Stimulated activated CD4-positive, alpha-beta T cell treated with anti-CD3 and anti-CD28 coated beads, Interleukin-12 subunit alpha, Interleukin-12 subunit beta, amount 100 ng/mL, for 48 hours (primary cell): ENCODE measurements at regions not wholly inside any gene's neighbourhood (a gene's known extent, or its start where the extent isn't known, plus 50 kb on each side); places are given as distances from the start of the nearest gene placed in this dataset.
"Not testable (repeated sequence)": the region's sequence is repeated elsewhere in the genome, so short reads cannot be mapped to it uniquely, and the experiment has no call there.

Experiments used
- DNase-seq, 3 donors: peaks; one replicate each; pipeline ENCODE4 v3.0.0-alpha.2; 2020; ENCODE audit warnings: low read depth in 2 of 3, low spot score in 1 of 3

DNA sequence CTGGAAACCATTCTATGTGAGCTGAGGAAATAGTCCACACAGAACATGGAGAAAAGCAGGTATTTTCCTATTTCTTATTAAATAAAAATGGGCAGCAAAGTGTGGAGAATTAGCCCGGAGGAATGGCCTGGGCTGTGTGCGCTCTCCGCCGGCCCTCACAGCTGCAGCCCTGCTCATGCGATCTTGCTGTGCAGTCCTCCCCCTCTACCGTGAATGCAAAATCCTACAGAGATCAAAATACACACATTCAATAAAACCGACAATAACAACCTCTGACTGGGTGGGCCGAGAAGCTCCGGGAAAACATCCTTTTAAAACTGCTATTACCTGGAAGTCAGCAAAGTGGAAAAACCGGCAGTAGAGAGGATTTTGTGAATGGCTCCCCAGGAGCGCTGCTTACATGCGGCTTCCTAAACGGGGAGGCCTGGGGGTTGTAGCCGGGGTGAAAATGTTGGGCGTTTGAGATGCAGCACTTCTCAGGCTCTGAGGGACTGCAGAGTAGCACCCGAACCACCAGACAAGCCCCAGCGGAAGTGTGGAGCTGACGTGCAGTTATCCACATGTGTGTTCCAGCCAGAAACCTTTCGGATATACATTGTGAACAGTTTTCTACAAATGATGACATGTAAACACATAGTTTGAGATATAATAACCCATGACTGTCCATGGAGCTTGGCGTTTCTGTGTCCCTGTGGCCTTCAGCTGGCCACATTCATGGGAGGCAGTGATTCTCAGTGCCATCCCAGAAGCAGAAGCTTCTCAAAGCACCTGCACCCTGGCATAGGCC is 94.2 kb upstream of the ALKAL2 start:
- DNase-seq = no peak

DNA sequence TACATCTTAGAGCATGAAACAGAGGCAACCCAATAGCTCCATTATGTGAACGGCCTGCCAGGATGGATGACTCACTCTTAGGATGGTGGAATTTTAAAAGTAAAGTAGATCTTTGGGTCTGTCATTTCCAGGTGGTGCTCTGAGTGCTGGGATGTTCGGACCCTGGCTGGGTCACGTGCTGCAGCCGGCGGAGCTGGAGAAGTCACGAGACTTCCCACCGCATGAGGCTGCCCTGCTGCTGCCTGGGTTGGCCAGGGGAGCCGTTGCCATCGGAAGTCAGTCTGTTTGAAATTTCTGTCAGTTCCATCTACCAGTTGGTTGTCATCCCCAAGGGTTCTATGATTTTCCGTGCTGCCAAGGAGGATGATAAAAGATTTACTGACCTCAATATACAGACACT is 93.3 kb upstream of the ALKAL2 start:
- DNase-seq = no peak

DNA sequence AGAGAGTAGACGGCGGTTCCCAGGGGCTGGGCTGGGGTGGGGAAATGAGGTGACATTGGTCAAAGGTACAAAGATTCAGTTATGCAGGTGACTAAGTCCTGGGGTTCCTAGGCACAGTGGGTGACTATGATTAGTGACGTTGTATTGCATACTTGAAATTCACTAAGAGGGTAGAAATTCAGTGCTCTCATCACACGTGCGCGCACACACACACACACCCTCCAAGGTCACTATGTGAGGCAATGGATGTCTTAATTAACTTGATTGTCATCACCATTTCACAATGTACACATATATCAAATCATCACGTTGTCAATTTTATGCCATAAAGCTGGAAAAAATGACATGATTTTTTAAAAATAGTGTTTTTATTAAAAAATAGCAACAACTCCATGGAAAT is 92.9 kb upstream of the ALKAL2 start:
- no peak for DNase-seq

DNA sequence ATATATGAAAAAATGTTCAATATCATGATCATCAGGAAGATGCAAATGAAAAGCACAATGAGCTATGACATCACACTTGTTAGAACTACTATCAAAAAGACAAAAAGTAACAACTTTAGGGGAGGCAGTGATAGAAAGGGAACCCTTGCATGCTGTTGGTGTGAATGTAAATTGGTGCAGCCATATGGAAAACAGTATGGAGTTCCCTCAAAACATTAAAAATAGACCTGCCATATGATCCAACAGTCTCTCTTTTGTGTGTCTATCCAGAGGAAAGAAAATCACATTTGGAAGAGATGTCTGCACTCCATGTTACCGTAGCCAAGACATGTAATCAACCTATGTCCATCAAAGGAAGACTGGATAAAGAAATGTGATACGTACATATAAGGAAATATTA is 92.3 kb upstream of the ALKAL2 start:
- DNase-seq = no peak

DNA sequence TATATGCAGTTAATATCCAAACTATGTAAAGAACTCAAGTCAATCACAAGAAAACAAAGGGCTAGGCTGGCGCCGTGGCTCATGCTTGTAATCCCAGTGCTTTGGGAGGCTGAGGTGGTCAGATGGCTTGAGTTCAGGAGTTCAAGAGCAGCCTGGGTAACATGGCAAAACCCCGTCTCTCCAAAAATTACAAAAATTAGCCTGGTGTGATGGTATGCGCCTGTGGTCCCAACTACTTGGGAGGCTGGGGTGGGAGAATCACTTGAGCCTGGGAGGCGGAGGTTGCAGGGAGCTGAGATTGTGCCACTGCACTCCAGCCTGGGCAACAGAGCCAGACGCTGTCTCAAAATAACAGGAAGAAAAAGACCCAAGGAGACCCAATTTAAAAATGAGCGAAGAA is 91.9 kb upstream of the ALKAL2 start:
- no peak for DNase-seq

DNA sequence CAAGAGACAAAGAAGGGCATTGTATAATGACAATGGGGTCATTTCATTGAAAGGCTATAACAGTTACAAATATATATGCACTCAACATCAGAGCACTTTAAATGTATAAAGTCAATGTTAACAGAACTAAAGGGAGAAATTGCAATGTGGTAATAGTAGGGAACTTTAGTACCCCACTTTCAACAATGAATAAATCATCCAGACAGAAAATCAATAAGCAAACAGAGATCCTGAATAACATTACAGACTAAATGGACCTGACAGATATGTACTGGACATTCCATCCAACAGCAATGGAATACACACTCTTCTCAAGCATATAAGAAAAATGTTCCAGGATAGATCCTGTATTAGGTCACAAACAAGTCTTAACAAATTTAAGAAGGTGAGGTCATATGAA is 90.5 kb upstream of the ALKAL2 start:
- no peak for DNase-seq

DNA sequence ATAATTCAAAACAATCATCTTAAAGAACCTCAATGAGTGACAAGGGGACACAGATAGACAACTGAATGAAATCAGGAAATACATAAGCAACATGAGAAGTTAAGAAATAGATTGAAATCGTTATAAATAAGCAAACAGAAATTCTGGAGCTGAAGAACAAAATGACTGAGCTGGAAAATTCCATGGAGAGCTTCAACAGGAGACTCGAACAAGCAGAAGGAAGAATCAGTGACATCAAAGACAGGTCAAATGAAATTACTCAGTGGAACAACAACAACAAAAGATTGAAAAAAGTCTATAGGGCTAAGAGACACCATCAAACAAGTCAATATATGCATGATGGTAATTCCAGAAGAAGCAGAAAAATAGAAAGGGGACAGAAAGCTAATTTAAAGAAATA is 89.5 kb upstream of the ALKAL2 start:
- DNase-seq = no peak

DNA sequence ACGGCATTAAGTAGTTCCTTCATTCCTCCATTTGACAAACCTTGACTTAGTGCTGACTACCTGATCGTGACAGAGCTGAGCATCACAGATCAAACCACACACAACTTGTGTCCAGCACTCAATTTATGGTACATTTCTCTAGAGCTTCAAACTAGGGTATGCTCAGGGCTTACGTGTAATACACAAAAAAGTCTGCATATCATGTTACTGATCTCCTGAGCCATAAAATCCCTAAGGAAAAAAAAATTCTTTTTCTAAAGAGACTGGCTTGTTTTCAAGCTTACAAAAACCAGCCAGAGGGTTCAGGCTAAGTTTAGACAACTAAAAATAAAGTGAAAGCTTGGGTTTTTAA is 88.0 kb upstream of the ALKAL2 start:
- no peak for DNase-seq

DNA sequence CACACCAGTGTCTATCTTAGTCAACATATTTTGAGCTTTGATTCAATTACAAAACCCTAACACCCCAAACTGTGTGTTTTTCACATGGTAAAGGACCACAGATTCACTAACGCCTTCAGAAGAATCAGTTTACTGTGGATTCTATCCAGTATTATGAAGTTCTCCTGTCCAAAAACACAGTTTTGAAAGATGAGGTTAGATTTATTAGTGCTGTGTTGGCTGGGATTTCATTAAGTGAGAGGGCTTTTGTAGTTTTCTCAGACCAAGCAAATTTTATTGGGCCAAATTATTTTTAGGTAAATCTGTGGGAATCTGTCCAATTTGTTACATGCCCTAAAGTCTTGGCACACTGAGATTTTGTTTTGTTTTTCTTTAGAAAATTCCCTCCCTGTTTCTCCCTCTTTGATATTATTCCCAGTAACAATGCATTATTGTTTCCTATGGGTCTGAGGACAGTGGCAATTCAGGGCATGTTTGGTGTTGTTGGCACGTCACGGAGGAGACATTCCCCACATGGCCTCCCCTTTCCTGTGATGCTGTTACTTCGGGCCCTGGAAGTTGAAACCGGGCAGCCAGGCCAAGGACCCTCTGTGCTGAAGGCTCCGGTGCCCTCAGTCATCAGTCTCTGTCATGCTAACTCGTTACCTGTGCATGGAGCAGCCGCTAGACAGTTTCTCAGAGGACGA is 87.5 kb upstream of the ALKAL2 start:
- no peak for DNase-seq

DNA sequence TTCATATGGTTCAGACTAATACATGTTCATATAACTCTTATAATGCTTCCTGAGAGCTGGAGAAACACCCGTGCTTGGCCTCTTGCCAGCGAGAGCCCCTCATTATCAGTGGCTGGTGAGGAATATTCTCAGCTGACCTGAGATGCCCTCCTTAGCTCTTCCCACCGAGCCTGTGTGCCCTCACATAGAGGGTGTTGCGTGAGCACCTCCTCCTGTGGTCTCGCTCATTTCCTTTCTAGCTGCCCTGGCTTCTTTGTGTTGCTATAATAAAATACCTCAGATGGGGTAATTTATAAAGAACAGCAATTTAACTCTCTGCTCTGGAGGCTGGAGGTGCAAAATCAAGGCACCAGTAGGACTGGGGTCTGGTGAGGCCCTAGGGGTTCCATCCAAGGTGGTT is 80.5 kb upstream of the ALKAL2 start:
- no peak for DNase-seq

DNA sequence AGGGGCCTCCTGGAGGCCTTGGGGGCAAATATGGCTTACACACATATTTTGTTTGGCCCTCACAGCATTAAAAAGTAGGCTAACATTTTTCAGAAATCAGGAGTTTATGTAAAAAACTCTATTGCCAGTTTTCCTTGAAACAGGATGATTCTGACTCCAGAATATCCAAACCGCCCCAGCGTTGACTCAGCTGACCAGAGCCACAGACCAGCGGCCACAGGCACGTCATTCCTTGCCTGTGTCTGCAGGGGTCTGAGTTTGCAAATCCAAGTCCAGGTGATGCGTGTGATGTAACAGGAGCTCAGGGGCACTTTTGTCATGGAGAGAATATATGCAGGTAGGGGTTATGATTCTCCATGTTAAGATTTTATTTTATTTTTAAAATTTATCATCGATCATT is 79.4 kb upstream of the ALKAL2 start:
- DNase-seq = no peak

DNA sequence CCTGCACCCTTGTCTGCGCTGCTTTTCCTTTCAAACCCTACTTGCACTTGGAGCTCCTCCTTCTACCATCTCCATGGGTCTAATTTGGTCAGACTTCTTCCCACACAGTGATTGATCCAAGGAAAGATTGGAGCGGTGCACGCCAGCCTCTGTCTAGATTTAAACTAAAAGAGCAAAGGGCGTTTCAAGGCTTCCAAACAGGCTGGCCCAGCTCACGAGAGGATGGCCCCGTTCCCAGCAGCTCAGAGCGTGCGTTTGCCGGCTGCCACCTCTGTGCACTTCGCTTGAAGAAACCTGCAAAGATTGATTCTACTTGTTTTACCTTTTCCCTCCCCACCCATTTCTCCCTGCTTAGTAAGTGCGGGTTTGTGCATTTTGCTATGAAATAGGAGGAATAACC is 78.8 kb upstream of the ALKAL2 start:
- no peak for DNase-seq

DNA sequence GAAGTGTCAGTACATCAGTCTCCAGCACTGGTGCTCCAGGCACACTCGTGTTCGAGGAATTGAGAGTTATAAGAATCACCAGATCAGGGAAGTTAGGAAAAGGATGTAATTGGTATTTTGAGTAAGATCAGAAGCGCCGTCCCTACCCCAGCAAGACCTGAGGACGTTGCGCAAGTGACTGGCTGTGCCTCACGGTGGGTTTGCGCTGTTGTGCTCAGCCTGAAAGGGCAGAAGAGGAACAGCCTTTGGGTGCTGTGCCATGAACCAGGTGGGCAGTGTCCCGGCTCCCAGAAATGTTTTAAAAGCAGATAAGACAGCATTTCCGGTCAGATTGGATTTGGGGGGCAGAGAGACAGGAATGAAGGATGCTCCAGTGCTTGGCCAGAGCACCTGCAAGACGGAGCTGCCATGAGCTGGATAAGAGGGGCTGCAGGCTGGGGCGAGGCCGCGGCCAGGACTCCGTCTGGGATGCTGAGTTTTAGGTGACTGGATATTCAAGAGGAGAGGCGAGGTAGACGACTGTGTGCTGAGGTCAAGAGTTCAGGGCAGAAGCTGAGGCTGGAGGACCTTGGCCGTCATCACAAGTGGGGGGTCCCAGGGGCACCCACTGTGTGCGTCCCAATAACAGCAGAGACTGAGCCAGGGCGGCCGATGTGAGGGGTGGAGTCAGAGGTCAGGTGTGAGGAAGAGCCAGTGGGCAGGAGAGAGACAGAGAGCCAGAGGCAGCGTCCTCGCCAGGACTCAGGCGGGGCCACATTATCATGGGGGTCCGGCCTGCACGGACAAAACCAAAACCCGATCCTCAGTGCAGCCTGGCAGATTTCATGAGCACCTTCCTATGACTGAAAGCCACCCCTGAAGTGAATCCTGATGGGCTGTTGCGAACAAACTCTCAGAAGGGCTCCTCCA is 77.7 kb upstream of the ALKAL2 start:
- no peak for DNase-seq

DNA sequence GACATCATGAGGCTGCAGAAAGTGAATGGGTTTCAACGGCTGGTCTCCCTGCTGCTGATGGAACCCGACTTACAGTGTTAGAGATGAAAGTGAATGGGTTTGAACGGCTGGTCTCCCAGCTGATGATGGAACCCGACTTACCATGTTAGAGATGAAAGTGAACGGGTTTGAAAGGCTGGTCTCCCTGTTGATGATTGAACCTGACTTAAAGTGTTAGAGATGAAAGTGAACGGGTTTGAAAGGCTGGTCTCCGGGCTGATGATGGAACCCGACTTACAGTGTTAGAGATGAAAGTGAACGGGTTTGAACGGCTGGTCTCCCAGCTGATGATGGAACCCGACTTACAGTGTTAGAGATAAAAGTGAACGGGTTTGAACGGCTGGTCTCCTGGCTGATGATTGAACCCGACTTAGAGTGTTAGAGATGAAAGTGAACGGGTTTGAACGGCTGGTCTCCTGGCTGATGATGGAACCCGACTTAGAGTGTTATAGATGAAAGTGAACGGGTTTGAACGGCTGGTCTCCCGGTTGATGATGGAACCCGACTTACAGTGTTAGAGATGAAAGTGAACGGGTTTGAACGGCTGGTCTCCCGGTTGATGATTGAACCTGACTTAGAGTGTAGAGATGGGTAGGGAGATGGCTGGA is 76.1 kb upstream of the ALKAL2 start:
- DNase-seq = no peak

DNA sequence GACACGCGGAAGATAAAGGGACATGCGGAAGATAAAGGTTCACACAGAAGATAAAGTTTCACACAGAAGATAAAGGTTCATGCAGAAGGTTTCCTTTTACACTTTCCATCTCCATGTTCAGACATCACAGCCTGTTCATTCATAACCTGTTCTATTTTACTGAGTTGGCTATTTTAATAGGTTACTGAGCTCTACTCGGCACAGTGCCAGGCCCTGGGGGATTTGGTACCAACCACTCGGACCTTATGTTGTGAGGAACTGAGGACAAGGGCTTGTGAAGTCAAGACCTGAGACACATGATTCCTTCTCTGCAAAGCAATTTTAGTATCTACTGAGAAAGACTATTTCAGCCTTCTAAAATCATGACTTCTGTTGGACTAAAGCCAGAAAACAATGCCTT is 75.0 kb upstream of the ALKAL2 start:
- no peak for DNase-seq

DNA sequence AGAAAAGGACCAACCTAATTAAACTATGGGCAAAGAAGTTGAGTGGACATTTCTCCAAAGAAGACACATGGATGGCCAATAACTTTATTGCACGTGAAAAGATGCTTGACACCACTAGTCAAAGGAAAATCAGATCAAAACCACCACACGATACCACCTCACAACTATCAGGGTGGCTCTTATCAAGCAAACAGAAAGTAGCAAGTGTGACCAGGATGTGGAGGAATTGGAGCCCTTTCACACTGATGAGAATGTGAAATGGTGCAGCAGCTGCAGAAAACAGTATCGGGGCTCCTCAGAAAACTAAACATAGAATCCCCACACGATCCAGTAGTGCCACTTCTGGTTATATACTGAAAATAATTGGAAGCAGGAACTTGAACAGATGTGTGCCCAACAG is 72.2 kb upstream of the ALKAL2 start:
- DNase-seq = no peak

DNA sequence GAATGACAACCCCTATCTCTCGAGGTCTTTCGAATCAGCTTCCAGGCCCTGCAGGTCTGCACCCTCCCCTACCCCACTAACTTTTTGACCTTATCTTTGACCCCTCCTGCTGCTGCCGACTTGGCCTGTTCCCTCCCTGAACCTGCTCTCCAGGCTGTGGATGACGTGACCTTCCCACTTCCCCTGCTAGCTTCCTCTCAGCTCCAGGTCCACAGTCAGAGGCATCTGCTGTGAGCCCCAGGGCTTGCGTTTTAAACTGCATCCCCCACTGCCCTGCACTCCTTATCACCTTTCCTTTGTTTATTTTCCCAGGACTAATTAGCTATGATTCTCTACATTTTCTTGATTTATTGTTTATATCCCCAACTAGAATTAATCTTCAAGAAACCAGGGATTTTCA is 71.2 kb upstream of the ALKAL2 start:
- DNase-seq = no peak

DNA sequence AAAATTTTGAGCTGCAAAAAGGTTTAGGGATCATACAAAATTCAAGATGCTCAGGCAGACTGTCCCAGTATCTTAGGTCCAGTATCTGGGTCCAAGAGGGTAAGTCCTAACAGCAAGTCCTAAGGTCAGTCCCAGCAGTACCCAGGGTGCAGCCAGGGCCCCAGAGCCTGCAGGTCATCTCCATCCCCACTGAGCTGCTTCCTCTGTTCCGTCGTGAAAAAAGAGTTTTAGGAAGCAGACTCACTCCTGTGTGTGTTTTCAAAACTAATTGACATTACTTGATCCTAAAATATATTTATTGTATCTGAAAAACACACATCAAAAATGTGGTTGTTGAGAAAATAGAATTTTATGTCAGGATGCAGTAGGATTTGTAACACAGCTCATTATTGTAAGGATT is 69.9 kb upstream of the ALKAL2 start:
- no peak for DNase-seq

DNA sequence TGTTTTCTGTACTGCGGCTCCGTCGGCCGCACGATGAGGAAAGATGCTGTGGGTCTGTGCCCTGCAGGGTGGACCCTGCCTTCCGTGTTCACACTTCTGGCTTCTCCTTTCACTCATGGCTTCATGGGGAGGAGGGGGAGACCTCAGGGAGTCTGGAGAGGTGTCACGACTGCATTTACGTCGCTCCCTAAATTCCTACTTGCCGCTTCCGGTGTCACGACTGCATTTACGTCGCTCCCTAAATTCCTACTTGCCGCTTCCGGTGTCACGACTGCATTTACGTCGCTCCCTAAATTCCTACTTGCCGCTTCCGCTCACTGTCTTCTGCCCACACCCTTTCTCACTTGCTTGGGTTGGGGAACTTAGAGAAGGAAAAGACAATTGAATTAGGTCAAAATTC is 68.4 kb upstream of the ALKAL2 start:
- DNase-seq = not testable (repeated sequence)

DNA sequence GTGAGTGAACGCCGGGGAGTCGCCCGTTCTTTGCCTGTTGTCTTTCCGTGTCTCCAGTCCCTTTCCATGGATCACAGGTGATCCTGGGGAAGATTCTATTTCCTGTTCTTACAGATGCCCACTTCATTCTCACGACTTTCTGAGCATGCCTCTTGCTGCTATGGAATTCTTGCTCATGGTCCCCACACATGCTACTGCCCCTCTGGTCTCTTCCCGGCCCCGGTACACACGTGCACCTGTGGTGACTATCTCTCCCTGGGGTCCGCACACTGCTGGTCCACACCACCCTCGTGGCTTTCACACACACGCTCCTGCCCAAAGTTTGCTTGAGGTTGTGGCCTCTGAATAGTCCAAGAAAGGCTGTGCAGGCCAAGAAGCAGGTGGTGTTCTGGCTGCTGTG is 67.9 kb upstream of the ALKAL2 start:
- no peak for DNase-seq

DNA sequence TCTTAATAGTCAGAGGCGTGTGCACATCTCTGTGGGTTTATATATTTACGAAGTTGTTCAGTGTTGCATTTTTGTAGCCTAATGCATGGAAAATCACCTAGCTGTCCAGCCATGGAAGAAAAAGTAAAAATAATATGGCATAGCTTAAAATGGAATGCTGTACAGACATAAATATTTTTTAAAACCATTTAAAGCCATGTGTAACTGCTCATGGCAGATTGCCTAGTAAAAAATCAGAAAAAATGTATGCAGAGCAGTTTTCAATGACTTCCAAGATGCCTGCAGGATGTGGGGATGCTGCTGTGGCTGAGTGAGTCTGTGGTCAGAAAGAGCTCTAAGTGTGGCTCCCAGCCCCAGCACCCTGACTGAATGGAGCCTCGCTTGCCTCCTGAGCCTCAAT is 64.8 kb upstream of the ALKAL2 start:
- DNase-seq = no peak

DNA sequence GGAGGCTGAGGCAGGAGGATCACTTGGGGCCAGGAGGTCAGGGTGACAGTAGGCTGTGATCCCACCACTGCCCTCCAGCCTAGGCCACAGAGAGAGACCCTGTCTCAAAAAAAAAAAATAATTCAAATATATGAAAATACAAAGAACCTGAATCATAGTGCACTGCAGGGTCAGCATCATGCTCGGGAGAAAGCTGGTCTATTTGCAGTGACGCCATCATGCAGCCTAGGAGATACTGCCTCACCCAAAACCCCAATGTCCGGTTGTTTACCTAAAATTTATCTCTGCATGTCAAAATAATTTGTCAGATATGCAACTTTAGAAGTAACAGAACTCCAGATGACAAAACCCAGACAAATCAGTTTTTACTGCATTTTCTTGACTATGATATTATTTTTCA is 61.5 kb upstream of the ALKAL2 start:
- DNase-seq = no peak
